Lower leg skin (tissue), 4 donors: ENCODE measurements at regions not wholly inside any gene's neighbourhood (a gene's known extent, or its start where the extent isn't known, plus 50 kb on each side); places are given as distances from the start of the nearest gene placed in this dataset.
"Not testable (repeated sequence)": the region's sequence is repeated elsewhere in the genome, so short reads cannot be mapped to it uniquely, and the experiment has no call there.

Experiments
- DNase-seq, 2 donors: peaks; one replicate each; pipeline ENCODE4 v3.0.0-alpha.2; 2019; ENCODE audit warnings: low spot score in 2 of 2
- H3K4me3 ChIP-seq: fragments of 200-600 bp; sonication (generic); 2 replicates; pipeline ENCODE4 v1.5.1; 2017; ENCODE audit warnings: mild to moderate bottlenecking, low read depth; ENCODE audit not compliant: poor library complexity, severe bottlenecking
- CTCF ChIP-seq, 3 donors: fragments of 450-650 bp; IDR thresholded peaks; one replicate each; pipeline ENCODE4 v1.5.1; 2016; ENCODE audit warnings: antibody characterized with exemption in 3 of 3, mild to moderate bottlenecking in 3 of 3, moderate library complexity in 2 of 3
- POLR2A ChIP-seq, 2 donors: fragments of 450-650 bp; IDR thresholded peaks; one replicate each; pipeline ENCODE4 v1.6.1; 2016 to 2017; ENCODE audit warnings: antibody characterized with exemption in 2 of 2, mild to moderate bottlenecking in 1 of 2, moderate library complexity in 1 of 2
- WGBS, 2 donors: methylation state at CpG; one replicate each; pipeline ENCODE4 v1.1.5; 2018; 5-methylcytosine and 5-hydroxymethylcytosine counted together
- intact Hi-C: fragments of 100-400 bp; cut with DNase I; formaldehyde crosslinking; loops from one replicate; pipeline ENCODE4 v1.15.0; 2023; ENCODE audit warnings: low total_unique reads

DNA sequence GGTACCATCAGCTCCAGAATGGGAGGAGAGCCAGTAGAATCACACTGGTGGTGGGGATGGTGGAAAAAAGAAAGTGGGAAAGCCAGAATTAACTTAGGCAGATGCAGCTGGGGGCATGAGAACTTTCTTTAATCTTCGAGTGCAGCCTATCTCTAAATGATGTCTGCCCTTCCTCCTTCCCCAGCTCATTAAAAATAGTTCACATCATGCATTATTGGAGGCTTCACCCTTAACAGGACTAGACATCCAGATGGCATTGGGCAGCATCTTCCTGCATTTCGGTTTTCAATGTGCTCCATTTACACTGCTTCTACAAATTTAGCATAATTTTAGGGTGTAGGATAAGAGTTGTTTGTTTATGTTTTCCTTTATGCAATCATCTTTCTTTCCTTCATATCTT is 272.8 kb downstream of the COG6 start:
- intact Hi-C loops = no loop called here
- DNase-seq = no peak
- WGBS, 2 donors = 79 to 81% methylated on average over 2 of the region's 2 CpGs
- no peak for TF ChIP-seq POLR2A (IDR thresholded peaks at IDR 0.05)
- no peak for TF ChIP-seq CTCF (IDR thresholded peaks at IDR 0.05)
- H3K4me3 ChIP-seq = no peak overlapping the region

DNA sequence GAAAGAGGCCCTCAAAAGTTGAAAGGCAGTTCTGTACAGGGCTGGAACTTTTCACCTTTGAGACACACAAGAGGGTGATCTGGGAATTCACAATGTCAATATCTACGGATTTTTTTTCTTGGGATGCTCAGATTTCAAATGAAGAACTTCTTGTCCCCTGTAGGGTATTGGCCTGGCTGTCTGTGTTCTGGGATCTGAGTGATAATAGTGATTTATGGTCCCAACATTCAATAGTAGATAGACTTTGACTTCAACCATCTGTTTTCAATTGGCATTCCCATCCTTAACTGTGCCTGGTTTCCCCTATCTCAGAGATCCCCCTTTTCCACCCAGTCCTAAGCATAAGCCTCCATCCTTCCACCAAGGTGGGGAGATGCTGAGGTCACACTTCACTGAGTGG is 274.1 kb downstream of the COG6 start:
- WGBS, 2 donors = 71 to 73% methylated on average over 1 of the region's 1 CpG
- no peak for DNase-seq
- TF ChIP-seq POLR2A (IDR thresholded peaks at IDR 0.05) (no peak), CTCF (IDR thresholded peaks at IDR 0.05) (no peak)
- no peak overlapping the region for H3K4me3 ChIP-seq
- intact Hi-C loops = no loop called here

- TF ChIP-seq POLR2A (IDR thresholded peaks at IDR 0.05) = no peak
- no peak for TF ChIP-seq CTCF (IDR thresholded peaks at IDR 0.05)
- no peak overlapping the region for H3K4me3 ChIP-seq
- 52 to 55% methylated on average over 2 of the region's 2 CpGs for WGBS, 2 donors
- intact Hi-C loops = no loop called here
- DNase-seq = no peak
Measured at GRCh38 chr13:39930060-39930459, 274.6 kb downstream of the COG6 start.

GRCh38 chr13:39930544-39931444 is 275.3 kb downstream of the COG6 start:
- 87 to 88% methylated on average over 6 of the region's 6 CpGs for WGBS, 2 donors
- no peak for TF ChIP-seq CTCF (IDR thresholded peaks at IDR 0.05)
- TF ChIP-seq POLR2A (IDR thresholded peaks at IDR 0.05) = no peak

GRCh38 chr13:39931505-39931904 is 276.0 kb downstream of the COG6 start:
- no peak for TF ChIP-seq CTCF (IDR thresholded peaks at IDR 0.05)
- no peak overlapping the region for H3K4me3 ChIP-seq
- WGBS, 2 donors = 81 to 85% methylated on average over 2 of the region's 2 CpGs
- intact Hi-C loops = no loop called here
- DNase-seq = no peak

More at GRCh38 chr13:39930544-39931444, 275.3 kb downstream of the COG6 start:
- no peak overlapping the region for H3K4me3 ChIP-seq
- DNase-seq = no peak
- intact Hi-C loops = no loop called here

GRCh38 chr13:39932514-39932913 is 277.1 kb downstream of the COG6 start:
- DNase-seq, intact Hi-C loops, H3K4me3 ChIP-seq: not testable (repeated sequence)
- WGBS, 2 donors = 91 to 96% methylated on average over 2 of the region's 2 CpGs
